H1 (cell line): ENCODE measurements at regions not wholly inside any gene's neighbourhood (a gene's known extent, or its start where the extent isn't known, plus 50 kb on each side); places are given as distances from the start of the nearest gene placed in this dataset.

Experiments
- TF ChIP-seq, protein P1 (sequence below): IDR thresholded peaks from 2 replicates; pipeline ENCODE4 v1.6.1; 2012; ENCODE audit warnings: inconsistent platforms

DNA sequence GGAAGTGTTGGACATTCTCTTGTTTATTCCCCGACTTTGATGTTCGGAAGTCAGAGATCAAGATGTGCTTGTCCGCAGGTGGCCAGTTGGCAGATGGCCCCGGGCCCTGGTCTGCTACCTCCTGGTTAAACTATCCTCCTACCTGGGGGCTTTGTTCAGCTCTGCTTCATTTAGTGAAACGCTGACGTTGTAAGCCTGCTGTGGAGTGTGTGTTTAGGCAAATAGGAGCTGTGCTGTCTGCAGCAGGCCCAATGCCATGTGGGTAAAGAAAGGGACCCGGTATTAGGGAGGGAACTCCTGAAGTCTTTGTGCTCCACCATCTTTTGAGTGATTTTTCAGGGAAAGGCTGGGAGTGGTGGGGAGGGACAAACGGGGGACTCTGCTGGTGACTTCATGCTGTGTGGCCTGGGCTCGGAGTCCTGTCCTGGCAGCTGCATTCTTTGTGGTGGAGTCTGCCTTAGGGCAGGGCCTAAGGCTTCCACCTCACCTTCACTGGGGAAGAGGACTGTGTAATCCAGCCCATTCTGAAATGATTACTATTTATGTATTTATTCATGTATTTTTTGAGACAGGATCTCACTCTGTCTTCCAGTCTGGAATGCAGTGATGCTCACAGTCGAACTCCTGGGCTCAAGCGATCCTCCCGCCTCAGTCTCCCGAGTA lies 171.1 kb upstream of the KLF6 start (continued):
- TF ChIP-seq, protein P1, sequence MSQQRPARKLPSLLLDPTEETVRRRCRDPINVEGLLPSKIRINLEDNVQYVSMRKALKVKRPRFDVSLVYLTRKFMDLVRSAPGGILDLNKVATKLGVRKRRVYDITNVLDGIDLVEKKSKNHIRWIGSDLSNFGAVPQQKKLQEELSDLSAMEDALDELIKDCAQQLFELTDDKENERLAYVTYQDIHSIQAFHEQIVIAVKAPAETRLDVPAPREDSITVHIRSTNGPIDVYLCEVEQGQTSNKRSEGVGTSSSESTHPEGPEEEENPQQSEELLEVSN = 0 out of 2 replicates have a peak, but pooled peaks have one; percentile 21
